SK-N-SH treated with all-trans-retinoic acid at 6 μM for 48 hours (cell line): ENCODE measurements at regions not wholly inside any gene's neighbourhood (a gene's known extent, or its start where the extent isn't known, plus 50 kb on each side); places are given as distances from the start of the nearest gene placed in this dataset.

ENCODE experiments used
- ATAC-seq: fragments of 200-7000 bp; cut with Tn5 transposase; 3 replicates; pipeline ENCODE4 v1.9.1; 2020; ENCODE audit warnings: mild to moderate bottlenecking, moderate library complexity
- ARNTL ChIP-seq: fragments of 450-650 bp; formaldehyde crosslinking; IDR thresholded peaks from 2 replicates; pipeline ENCODE4 v1.5.0; 2020; ENCODE audit warnings: low read depth, mild to moderate bottlenecking, moderate library complexity, borderline replicate concordance
- BACH2 ChIP-seq: fragments of 250-450 bp; sonication (Bioruptor Pico); IDR thresholded peaks from 2 replicates; pipeline ENCODE4 v1.9.0; 2021; ENCODE audit warnings: mild to moderate bottlenecking, borderline replicate concordance
- CSDC2 ChIP-seq: fragments of 250-450 bp; sonication (Bioruptor Pico); IDR thresholded peaks from 2 replicates; pipeline ENCODE4 v1.5.0; 2020; ENCODE audit warnings: mild to moderate bottlenecking, moderate library complexity
- GLIS3 ChIP-seq: fragments of 250-450 bp; sonication (Bioruptor Pico); IDR thresholded peaks from 2 replicates; pipeline ENCODE4 v1.5.0; 2020; ENCODE audit warnings: mild to moderate bottlenecking, moderate library complexity
- ISL1 ChIP-seq: fragments of 250-450 bp; sonication (Bioruptor Pico); IDR thresholded peaks from 2 replicates; pipeline ENCODE4 v2.1.2; 2022; ENCODE audit warnings: mild to moderate bottlenecking, moderate library complexity
- OSR1 ChIP-seq: fragments of 250-450 bp; sonication (Bioruptor Pico); IDR thresholded peaks from 2 replicates; pipeline ENCODE4 v1.8.0; 2022; ENCODE audit warnings: moderate library complexity, mild to moderate bottlenecking, inconsistent platforms
- PPARA ChIP-seq: fragments of 250-450 bp; sonication (Bioruptor Pico); IDR thresholded peaks from 2 replicates; pipeline ENCODE4 v1.5.0; 2020; ENCODE audit warnings: mild to moderate bottlenecking, borderline replicate concordance
- RARB ChIP-seq: fragments of 250-450 bp; sonication (Bioruptor Pico); IDR thresholded peaks from 2 replicates; pipeline ENCODE4 v1.8.0; 2021; ENCODE audit warnings: mild to moderate bottlenecking, moderate library complexity
- SNAI2 ChIP-seq: fragments of 250-450 bp; sonication (Bioruptor Pico); IDR thresholded peaks from 2 replicates; pipeline ENCODE4 v1.5.0; 2020; ENCODE audit warnings: mild to moderate bottlenecking, moderate library complexity
- TCF4 ChIP-seq: fragments of 250-450 bp; sonication (Bioruptor Pico); IDR thresholded peaks from 2 replicates; pipeline ENCODE4 v1.8.0; 2021; ENCODE audit warnings: mild to moderate bottlenecking, moderate library complexity, borderline replicate concordance
- TOX ChIP-seq: fragments of 250-450 bp; sonication (Bioruptor Pico); IDR thresholded peaks from 2 replicates; pipeline ENCODE4 v1.8.0; 2021; ENCODE audit warnings: mild to moderate bottlenecking, moderate library complexity, borderline replicate concordance
- TSHZ2 ChIP-seq: fragments of 250-450 bp; sonication (Bioruptor Pico); IDR thresholded peaks from 2 replicates; pipeline ENCODE4 v1.5.0; 2020; ENCODE audit warnings: mild to moderate bottlenecking, moderate library complexity
- ZC3H10 ChIP-seq: fragments of 250-450 bp; sonication (Bioruptor Pico); IDR thresholded peaks from 2 replicates; pipeline ENCODE4 v1.5.1; 2021; ENCODE audit warnings: mild to moderate bottlenecking, moderate library complexity
- ZFP3 ChIP-seq: fragments of 250-450 bp; sonication (Bioruptor Pico); IDR thresholded peaks from 2 replicates; pipeline ENCODE4 v1.5.0; 2020; ENCODE audit warnings: mild to moderate bottlenecking, moderate library complexity
- ZFP30 ChIP-seq: fragments of 450-650 bp; formaldehyde crosslinking; IDR thresholded peaks from 2 replicates; pipeline ENCODE4 v1.5.0; 2022; ENCODE audit warnings: mild to moderate bottlenecking, moderate library complexity
- ZNF565 ChIP-seq: fragments of 450-650 bp; formaldehyde crosslinking; conservative IDR thresholded peaks from 2 replicates; pipeline ENCODE4 v1.5.0; 2020; ENCODE audit warnings: low read depth, mild to moderate bottlenecking, moderate library complexity
- ZNF70 ChIP-seq: fragments of 450-650 bp; formaldehyde crosslinking; IDR thresholded peaks from 2 replicates; pipeline ENCODE4 v1.5.0; 2020; ENCODE audit warnings: mild to moderate bottlenecking, moderate library complexity
- ZNF8 ChIP-seq: fragments of 450-650 bp; formaldehyde crosslinking; IDR thresholded peaks from 2 replicates; pipeline ENCODE4 v1.5.0; 2020; ENCODE audit warnings: mild to moderate bottlenecking, moderate library complexity
- TF ChIP-seq, protein P1 (sequence below): fragments of 250-450 bp; sonication (Bioruptor Pico); IDR thresholded peaks from 2 replicates; pipeline ENCODE4 v1.8.0; 2020; ENCODE audit warnings: mild to moderate bottlenecking, moderate library complexity, borderline replicate concordance
- TF ChIP-seq, protein P2 (sequence below): fragments of 250-450 bp; sonication (Bioruptor Pico); IDR thresholded peaks from 2 replicates; pipeline ENCODE4 v1.5.1; 2021; ENCODE audit warnings: mild to moderate bottlenecking, moderate library complexity

DNA sequence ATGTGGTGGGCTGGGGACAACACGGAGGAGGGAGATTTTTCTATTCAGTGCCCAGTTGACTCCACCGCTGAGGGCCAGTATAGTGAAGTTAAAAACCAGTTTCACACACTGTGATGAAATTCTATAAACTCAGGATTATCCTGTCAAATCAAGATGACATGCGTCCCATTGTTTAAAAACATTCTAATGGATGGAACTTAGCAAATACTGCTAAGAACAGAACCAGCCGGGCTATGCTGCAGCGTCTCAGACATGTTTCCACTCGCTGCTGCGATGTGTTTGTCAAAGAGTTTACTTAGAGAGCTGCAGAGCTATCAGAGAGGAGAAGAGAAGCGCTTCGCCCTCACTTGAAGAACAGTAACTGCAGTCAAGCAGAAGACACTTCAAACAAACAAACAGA is 212.6 kb upstream of the FOXQ1 start (continued):
- TF ChIP-seq OSR1 (CRISPR knock-in tag), result no peak
- TF ChIP-seq ISL1 (CRISPR knock-in tag), result no peak
- TF ChIP-seq CSDC2 (CRISPR knock-in tag), result no peak
- TF ChIP-seq, protein P1, sequence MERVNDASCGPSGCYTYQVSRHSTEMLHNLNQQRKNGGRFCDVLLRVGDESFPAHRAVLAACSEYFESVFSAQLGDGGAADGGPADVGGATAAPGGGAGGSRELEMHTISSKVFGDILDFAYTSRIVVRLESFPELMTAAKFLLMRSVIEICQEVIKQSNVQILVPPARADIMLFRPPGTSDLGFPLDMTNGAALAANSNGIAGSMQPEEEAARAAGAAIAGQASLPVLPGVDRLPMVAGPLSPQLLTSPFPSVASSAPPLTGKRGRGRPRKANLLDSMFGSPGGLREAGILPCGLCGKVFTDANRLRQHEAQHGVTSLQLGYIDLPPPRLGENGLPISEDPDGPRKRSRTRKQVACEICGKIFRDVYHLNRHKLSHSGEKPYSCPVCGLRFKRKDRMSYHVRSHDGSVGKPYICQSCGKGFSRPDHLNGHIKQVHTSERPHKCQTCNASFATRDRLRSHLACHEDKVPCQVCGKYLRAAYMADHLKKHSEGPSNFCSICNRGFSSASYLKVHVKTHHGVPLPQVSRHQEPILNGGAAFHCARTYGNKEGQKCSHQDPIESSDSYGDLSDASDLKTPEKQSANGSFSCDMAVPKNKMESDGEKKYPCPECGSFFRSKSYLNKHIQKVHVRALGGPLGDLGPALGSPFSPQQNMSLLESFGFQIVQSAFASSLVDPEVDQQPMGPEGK (CRISPR knock-in tag), result no peak
- no peak for TF ChIP-seq ZNF70
- no peak for TF ChIP-seq GLIS3

DNA sequence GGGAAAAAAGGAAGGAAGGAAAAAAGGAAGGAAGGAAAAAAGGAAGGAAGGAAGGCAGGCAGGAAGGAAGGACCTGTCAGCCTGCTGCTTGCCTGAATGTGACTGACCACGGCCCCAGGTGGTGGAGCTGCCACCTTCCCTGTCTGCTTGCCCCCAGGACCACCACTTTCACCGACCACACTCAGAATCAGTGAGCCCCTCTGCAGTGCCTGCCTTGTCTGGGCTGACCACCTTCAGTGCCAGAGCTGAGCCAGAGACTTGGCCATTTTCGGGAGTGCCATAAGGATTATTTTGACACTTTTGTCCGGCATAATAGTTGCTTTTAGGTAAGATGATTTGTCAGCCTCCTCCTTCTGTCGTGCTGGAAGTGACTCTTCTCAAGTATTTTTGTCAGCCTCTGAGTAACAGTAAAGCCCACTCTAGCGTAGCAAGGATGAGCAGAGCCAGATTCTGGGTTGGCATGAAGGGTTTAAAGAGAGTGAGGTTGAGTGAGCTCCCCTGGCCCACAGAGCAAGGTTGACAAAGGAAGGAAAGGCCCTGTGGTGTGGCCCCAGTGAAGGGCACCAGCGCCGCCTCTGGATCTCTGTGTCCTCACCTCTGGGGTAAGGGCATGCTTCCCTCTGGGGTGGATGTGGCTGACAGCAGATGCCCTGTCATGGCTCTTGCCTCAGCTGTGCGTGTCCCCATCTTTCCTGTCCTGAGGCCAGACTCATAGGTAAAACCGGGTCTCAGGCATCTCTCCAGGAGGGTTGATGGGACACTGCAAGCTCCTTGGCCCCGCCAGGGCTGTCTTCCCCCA is 214.7 kb upstream of the FOXQ1 start:
- ATAC-seq, result no peak
- TF ChIP-seq OSR1 (CRISPR knock-in tag) (no peak), ZFP3 (no peak), GLIS3 (no peak), ARNTL (CRISPR knock-in tag) (no peak), TOX (no peak), ZNF8 (CRISPR knock-in tag) (no peak), ISL1 (CRISPR knock-in tag) (no peak), TCF4 (no peak)
- TF ChIP-seq, protein P1 (CRISPR knock-in tag), result no peak
- TF ChIP-seq, protein P2, sequence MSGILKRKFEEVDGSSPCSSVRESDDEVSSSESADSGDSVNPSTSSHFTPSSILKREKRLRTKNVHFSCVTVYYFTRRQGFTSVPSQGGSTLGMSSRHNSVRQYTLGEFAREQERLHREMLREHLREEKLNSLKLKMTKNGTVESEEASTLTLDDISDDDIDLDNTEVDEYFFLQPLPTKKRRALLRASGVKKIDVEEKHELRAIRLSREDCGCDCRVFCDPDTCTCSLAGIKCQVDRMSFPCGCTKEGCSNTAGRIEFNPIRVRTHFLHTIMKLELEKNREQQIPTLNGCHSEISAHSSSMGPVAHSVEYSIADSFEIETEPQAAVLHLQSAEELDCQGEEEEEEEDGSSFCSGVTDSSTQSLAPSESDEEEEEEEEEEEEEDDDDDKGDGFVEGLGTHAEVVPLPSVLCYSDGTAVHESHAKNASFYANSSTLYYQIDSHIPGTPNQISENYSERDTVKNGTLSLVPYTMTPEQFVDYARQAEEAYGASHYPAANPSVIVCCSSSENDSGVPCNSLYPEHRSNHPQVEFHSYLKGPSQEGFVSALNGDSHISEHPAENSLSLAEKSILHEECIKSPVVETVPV (CRISPR knock-in tag), result no peak

DNA sequence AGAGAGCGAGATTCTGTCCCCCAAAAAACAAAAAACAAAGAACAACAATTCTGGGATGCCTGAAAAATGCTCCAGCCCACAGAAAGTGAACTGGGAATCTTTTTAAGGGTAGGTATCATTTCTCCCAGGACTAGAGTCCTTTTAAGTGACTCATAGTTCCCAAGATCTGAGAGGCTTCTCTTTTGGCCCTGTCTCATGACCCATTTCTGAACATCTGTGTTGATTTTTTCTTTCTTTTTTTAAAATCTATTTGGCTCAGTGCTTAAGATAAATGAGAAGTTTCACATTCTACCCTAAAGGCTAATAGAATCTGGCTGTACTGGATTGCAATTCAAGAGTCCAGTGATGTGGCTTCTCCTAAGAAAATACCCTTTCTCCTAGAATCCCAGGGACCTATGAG is 217.6 kb upstream of the FOXQ1 start:
- ATAC-seq, result no peak
- TF ChIP-seq TCF4, result no peak
- no peak for TF ChIP-seq ZNF70
- no peak for TF ChIP-seq ZNF565 (CRISPR knock-in tag)
- no peak for TF ChIP-seq BACH2 (CRISPR knock-in tag)
- no peak for TF ChIP-seq ISL1 (CRISPR knock-in tag)
- no peak for TF ChIP-seq ZC3H10 (CRISPR knock-in tag)
- TF ChIP-seq ZFP3, result no peak
- no peak for TF ChIP-seq ARNTL (CRISPR knock-in tag)
- TF ChIP-seq CSDC2 (CRISPR knock-in tag), result no peak
- TF ChIP-seq ZFP30 (CRISPR knock-in tag), result no peak
- no peak for TF ChIP-seq OSR1 (CRISPR knock-in tag)
- no peak for TF ChIP-seq ZNF8 (CRISPR knock-in tag)
- TF ChIP-seq SNAI2, result no peak
- TF ChIP-seq TSHZ2 (CRISPR knock-in tag), result no peak

- no peak for ATAC-seq
Measured at GRCh38 chr6:1091900-1092299, 220.0 kb upstream of the FOXQ1 start.

More at GRCh38 chr6:1091900-1092299, 220.0 kb upstream of the FOXQ1 start:
- TF ChIP-seq TCF4 (no peak), RARB (CRISPR knock-in tag) (no peak), PPARA (CRISPR knock-in tag) (no peak), BACH2 (CRISPR knock-in tag) (no peak)
